Activated B cell treated with CpG ODN at 0.5 μM for 24 hours (primary cell): ENCODE measurements at regions not wholly inside any gene's neighbourhood (a gene's known extent, or its start where the extent isn't known, plus 50 kb on each side); places are given as distances from the start of the nearest gene placed in this dataset.

Experiments
- ATAC-seq: fragments of 200-7000 bp; cut with Tn5 transposase; one replicate; pipeline ENCODE4 v1.10.0; 2021; ENCODE audit warnings: low read depth, mild to moderate bottlenecking, moderate library complexity
- CTCF ChIA-PET: fragments of 350-600 bp; sonication (Branson Sonifier 250); formaldehyde crosslinking; loops from one replicate; lab custom pipeline; 2021; ENCODE audit warnings: antibody characterized with exemption; lab: Charles Lee
- POLR2A ChIA-PET: fragments of 350-600 bp; sonication (Branson Sonifier 250); formaldehyde crosslinking; loops from one replicate; lab custom pipeline; 2021; ENCODE audit warnings: antibody characterized with exemption; lab: Charles Lee
- DNase-seq: peaks from one replicate; pipeline ENCODE4 v3.0.0; 2022
- H3K27ac Mint-ChIP-seq: one replicate; pipeline ENCODE4 v1.8.0; 2020; ENCODE audit warnings: mixed read lengths
- H3K27me3 Mint-ChIP-seq: one replicate; pipeline ENCODE4 v1.8.0; 2021; ENCODE audit warnings: mixed read lengths
- H3K36me3 Mint-ChIP-seq: one replicate; pipeline ENCODE4 v1.8.0; 2021; ENCODE audit warnings: low read depth, mixed read lengths
- H3K4me1 Mint-ChIP-seq: one replicate; pipeline ENCODE4 v1.8.0; 2021; ENCODE audit warnings: mixed read lengths
- H3K4me3 Mint-ChIP-seq: one replicate; pipeline ENCODE4 v1.8.0; 2020; ENCODE audit warnings: mild to moderate bottlenecking, mixed read lengths
- H3K9me3 Mint-ChIP-seq: one replicate; pipeline ENCODE4 v1.8.0; 2020; ENCODE audit warnings: mixed read lengths
- intact Hi-C: fragments of 100-400 bp; cut with micrococcal nuclease; formaldehyde crosslinking; loops from one replicate; pipeline ENCODE4 v1.15.1; 2024
- TF ChIP-seq, protein P1 (sequence below): fragments of 200-600 bp; IDR thresholded peaks from one replicate; pipeline ENCODE4 v1.8.0; 2022; ENCODE audit warnings: antibody characterized with exemption, mild to moderate bottlenecking

DNA sequence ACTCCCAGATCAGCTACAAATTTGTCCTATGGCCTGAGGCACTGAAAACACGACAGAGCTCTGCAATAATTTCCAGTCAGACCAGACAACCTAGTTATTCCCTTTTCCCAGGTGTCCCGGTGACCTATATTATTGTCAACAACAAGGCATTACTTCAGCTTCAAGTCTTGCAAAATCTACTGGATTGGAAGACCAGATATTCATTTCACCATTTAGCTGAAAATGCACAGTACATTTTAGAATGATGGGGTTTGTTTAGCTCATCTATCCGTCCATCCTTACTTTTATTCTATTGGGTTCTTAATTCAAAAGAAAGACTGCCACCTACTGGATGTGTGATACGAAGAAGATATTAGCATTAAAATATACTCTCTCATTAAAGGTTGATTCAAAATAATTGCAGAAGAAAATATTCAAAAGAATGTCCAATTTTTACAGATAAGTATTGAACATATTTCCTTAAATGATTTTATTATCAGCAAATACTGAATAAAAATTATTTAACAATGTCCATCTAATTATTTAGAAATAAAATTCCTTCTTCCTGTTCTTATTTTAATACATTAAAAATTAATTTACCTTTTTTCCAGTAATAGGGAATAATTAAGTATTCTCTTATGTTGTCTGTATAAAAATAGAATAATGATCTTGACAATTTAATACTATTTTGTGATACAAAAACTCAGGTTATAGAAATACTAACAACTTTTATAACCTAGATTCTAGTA, 244.9 kb upstream of the LRIG3 start:
- no peak for ATAC-seq
- no peaks in the 10 kb centered on the region for H3K4me1 Mint-ChIP-seq
- ChIA-PET CTCF (interaction anchor here (0.9 kb wide), 1 partner anchor 1184 kb away, joined by 3 read pairs; no protein-coding TSS in a partner anchor), POLR2A (no interaction called here)
- H3K27ac Mint-ChIP-seq = no peak overlapping the region
- no peaks in the 10 kb centered on the region for H3K9me3 Mint-ChIP-seq
- no peak for DNase-seq
- intact Hi-C loops = no loop called here
- H3K4me3 Mint-ChIP-seq = no peak overlapping the region
- no peaks in the 10 kb centered on the region for H3K27me3 Mint-ChIP-seq
- H3K36me3 Mint-ChIP-seq = no peaks in the 10 kb centered on the region
- TF ChIP-seq, protein P1, sequence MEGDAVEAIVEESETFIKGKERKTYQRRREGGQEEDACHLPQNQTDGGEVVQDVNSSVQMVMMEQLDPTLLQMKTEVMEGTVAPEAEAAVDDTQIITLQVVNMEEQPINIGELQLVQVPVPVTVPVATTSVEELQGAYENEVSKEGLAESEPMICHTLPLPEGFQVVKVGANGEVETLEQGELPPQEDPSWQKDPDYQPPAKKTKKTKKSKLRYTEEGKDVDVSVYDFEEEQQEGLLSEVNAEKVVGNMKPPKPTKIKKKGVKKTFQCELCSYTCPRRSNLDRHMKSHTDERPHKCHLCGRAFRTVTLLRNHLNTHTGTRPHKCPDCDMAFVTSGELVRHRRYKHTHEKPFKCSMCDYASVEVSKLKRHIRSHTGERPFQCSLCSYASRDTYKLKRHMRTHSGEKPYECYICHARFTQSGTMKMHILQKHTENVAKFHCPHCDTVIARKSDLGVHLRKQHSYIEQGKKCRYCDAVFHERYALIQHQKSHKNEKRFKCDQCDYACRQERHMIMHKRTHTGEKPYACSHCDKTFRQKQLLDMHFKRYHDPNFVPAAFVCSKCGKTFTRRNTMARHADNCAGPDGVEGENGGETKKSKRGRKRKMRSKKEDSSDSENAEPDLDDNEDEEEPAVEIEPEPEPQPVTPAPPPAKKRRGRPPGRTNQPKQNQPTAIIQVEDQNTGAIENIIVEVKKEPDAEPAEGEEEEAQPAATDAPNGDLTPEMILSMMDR = no peak

DNA sequence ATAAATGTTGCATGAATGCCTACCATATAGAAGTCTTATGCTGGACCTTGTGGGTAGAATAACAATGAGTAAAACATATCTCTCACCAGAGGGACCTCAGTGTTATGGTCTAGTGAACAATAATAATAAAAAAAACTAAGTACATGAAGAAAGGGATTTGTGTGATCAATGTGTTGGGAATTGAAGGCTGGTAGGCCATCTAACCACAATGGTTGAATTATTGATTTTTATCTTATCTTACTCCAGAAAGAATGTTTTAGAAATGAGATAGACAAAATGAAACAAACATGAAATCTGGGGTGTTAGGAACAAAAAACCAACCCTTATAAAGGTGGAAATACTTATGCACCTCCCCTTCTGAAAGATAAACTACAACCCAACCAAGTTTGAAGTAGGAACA, 243.9 kb upstream of the LRIG3 start:
- no peak for DNase-seq
- CTCF ChIA-PET = no interaction called here
- no peaks in the 10 kb centered on the region for H3K27me3 Mint-ChIP-seq
- H3K27ac Mint-ChIP-seq = no peak overlapping the region
- no peak overlapping the region for H3K4me3 Mint-ChIP-seq
- intact Hi-C loops = no loop called here
- TF ChIP-seq, protein P1 = no peak
- POLR2A ChIA-PET = no interaction called here
- ATAC-seq = no peak
- no peaks in the 10 kb centered on the region for H3K36me3 Mint-ChIP-seq
- no peaks in the 10 kb centered on the region for H3K4me1 Mint-ChIP-seq
- no peaks in the 10 kb centered on the region for H3K9me3 Mint-ChIP-seq

DNA sequence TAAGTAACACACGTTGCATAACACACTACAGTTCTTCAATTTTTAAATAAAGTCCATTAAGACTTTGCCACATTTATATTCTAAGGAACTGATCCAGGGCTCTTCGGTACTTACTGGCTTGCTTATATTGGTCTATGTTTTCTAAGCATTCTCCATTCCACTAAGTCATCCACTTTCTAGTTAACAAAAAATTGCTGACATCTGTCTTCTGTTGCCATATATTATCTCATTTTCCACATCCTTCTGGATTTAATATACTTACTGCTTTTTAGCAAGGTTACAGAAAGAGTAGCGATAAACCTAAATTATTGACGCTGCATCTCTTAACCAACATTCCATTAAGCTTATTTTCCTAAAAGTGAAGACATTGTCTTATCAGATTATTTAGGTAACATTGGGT, 238.4 kb upstream of the LRIG3 start:
- ChIA-PET CTCF (interaction anchor here (1.2 kb wide), 1 partner anchor 9 kb away, joined by 6 read pairs; no protein-coding TSS in a partner anchor), POLR2A (no interaction called here)
- TF ChIP-seq, protein P1 = no peak
- intact Hi-C loops = no loop called here
- Mint-ChIP-seq H3K4me1 (no peaks in the 10 kb centered on the region), H3K4me3 (no peak overlapping the region), H3K27me3 (no peaks in the 10 kb centered on the region), H3K9me3 (peaks cover 4% of the 10 kb centered on the region), H3K27ac (no peak overlapping the region), H3K36me3 (no peaks in the 10 kb centered on the region)
- ATAC-seq (no peak), DNase-seq (no peak)

DNA sequence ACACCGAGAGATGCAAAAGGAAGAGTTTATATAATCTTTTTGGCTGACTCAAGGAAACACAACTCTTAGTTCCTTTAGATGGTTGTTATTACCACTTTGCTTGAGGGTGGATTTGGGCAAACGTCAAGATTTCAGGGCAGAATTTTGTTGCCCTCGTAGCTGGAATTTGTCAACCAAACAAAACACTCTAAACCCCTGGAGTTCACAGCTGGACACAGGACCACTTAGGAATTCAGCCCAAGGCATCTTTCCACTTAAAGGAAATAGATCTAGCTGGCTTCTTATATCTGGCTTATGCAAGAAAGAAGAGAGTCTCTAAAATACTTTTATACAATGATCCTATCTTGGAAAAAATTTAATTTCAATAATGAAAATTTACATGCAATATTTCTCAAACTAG, 237.8 kb upstream of the LRIG3 start:
- Mint-ChIP-seq H3K4me3 (no peak overlapping the region), H3K9me3 (peaks cover 4% of the 10 kb centered on the region), H3K27me3 (no peaks in the 10 kb centered on the region), H3K4me1 (no peaks in the 10 kb centered on the region), H3K36me3 (no peaks in the 10 kb centered on the region), H3K27ac (no peak overlapping the region)
- TF ChIP-seq, protein P1 = no peak
- ChIA-PET POLR2A (no interaction called here), CTCF (no interaction called here)
- intact Hi-C loops = no loop called here
- DNase-seq (no peak), ATAC-seq (no peak)

DNA sequence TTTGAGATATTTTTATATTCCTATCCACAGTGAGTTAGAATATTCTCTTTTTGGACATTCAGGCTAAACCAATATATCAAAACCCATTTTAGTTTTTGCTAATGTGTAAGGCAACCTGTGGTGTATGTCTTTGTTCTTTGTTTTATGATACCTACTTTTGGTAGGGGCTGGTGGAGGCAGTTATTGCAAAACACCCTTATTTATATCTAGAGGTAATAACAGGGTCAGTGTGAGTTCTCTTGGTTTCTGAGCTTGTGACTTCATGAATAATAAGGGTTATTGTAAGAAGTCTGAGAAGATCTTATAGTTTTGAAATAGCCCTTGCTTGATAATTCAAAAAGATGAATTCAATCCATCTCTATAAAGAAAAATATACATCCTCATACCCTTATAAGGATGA, 235.1 kb upstream of the LRIG3 start:
- TF ChIP-seq, protein P1 = no peak
- Mint-ChIP-seq H3K9me3 (peaks cover 4% of the 10 kb centered on the region), H3K36me3 (no peaks in the 10 kb centered on the region), H3K4me1 (no peaks in the 10 kb centered on the region), H3K27ac (no peak overlapping the region), H3K27me3 (no peaks in the 10 kb centered on the region), H3K4me3 (no peak overlapping the region)
- ChIA-PET CTCF (no interaction called here), POLR2A (no interaction called here)
- no peak for ATAC-seq
- no peak for DNase-seq
- intact Hi-C loops = no loop called here
